ENCODE measurements at regions not wholly inside any gene's neighbourhood (a gene's known extent, or its start where the extent isn't known, plus 50 kb on each side); places are given as distances from the start of the nearest gene placed in this dataset.
"Not testable (repeated sequence)": the region's sequence is repeated elsewhere in the genome, so short reads cannot be mapped to it uniquely, and the experiment has no call there.

DNA sequence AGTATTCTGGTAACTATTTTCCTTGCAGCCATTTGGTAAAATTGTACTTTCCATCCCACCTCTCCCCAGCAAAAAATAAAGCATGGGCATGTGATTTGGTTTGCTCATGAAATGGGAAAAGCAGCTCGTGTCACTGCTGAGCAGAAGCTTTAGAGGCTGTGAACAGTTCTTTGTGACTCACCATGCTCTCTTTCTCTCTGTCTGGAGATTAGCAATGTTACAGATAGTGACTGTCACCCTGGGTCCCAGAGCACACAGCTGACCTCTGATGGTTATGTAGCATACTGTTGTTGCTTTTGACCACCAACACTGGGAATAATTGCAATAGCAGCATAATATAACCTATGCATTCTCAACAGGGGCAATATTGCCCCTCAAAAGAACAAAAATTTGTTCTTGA is 70.6 kb downstream of the RGS2 start:
- H3F3A ChIP-seq (ENCODE audit: insufficient read depth, low read length) = no peaks in the 10 kb centered on the region
- no peak overlapping the region for H3K27ac ChIP-seq (ENCODE audit: low read length)
- no peaks in the 10 kb centered on the region for H4K20me1 ChIP-seq (ENCODE audit: insufficient read depth, low read length)
- no peak for DNase-seq
- no peaks in the 10 kb centered on the region for H3K79me2 ChIP-seq (ENCODE audit: low read length)
- no peaks in the 10 kb centered on the region for H3K27me3 ChIP-seq (replicated peaks; ENCODE audit: insufficient read depth, low read length)
- TF ChIP-seq EZH2phosphoT487 (IDR thresholded peaks at IDR 0.05; ENCODE audit: low read length) = no peak
- TF ChIP-seq EZH2 (optimal IDR thresholded peaks at IDR 0.05; ENCODE audit: low read depth, low read length) = no peak
- TF ChIP-seq, protein P1, sequence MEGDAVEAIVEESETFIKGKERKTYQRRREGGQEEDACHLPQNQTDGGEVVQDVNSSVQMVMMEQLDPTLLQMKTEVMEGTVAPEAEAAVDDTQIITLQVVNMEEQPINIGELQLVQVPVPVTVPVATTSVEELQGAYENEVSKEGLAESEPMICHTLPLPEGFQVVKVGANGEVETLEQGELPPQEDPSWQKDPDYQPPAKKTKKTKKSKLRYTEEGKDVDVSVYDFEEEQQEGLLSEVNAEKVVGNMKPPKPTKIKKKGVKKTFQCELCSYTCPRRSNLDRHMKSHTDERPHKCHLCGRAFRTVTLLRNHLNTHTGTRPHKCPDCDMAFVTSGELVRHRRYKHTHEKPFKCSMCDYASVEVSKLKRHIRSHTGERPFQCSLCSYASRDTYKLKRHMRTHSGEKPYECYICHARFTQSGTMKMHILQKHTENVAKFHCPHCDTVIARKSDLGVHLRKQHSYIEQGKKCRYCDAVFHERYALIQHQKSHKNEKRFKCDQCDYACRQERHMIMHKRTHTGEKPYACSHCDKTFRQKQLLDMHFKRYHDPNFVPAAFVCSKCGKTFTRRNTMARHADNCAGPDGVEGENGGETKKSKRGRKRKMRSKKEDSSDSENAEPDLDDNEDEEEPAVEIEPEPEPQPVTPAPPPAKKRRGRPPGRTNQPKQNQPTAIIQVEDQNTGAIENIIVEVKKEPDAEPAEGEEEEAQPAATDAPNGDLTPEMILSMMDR (IDR thresholded peaks at IDR 0.05; ENCODE audit: low read length) = no peak
- no peaks in the 10 kb centered on the region for H3K9me2 ChIP-seq (replicated peaks; ENCODE audit: insufficient read depth, low read length)
- no peak overlapping the region for H3K9ac ChIP-seq (ENCODE audit: low read length)
- H2AFZ ChIP-seq (ENCODE audit: low read length) = no peak overlapping the region
- no peak overlapping the region for H3K4me3 ChIP-seq (ENCODE audit: low read length)
- H3K4me2 ChIP-seq (ENCODE audit: low read depth, low read length) = no peak overlapping the region
- H3K4me1 ChIP-seq (ENCODE audit: low read length) = no peaks in the 10 kb centered on the region
- H3K36me3 ChIP-seq (replicated peaks; ENCODE audit: insufficient read depth, low read length) = no peaks in the 10 kb centered on the region
- H3K9me3 ChIP-seq (replicated peaks; ENCODE audit: insufficient read depth, low read length) = no peaks in the 10 kb centered on the region

DNA sequence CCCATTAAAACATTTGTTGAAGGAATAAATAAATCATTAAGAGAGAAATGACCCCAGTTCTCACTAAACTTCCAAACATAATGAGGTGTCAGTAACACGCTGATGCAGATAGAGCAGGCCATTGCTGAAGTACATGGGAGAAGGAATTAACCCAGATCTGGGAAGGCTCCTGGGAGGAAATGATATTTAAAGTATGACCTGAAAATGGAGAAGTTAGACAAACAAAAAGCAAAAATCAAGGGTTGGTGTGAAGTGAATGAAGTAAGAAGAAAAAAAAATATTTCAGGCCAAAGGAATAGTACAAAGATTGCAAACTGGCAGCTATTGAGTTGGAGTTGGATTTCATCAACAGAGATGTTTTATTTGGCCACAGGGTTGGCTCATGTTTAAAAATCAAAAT is 71.4 kb downstream of the RGS2 start:
- no peaks in the 10 kb centered on the region for H4K20me1 ChIP-seq (ENCODE audit: insufficient read depth, low read length)
- H3K9me3 ChIP-seq (replicated peaks; ENCODE audit: insufficient read depth, low read length) = no peaks in the 10 kb centered on the region
- H3K27me3 ChIP-seq (replicated peaks; ENCODE audit: insufficient read depth, low read length) = no peaks in the 10 kb centered on the region
- no peaks in the 10 kb centered on the region for H3K9me2 ChIP-seq (replicated peaks; ENCODE audit: insufficient read depth, low read length)
- TF ChIP-seq EZH2 (optimal IDR thresholded peaks at IDR 0.05; ENCODE audit: low read depth, low read length) (no peak), EZH2phosphoT487 (IDR thresholded peaks at IDR 0.05; ENCODE audit: low read length) (no peak)
- TF ChIP-seq, protein P1 (IDR thresholded peaks at IDR 0.05; ENCODE audit: low read length) = no peak
- H3K79me2 ChIP-seq (ENCODE audit: low read length) = no peaks in the 10 kb centered on the region
- H3K36me3 ChIP-seq (replicated peaks; ENCODE audit: insufficient read depth, low read length) = no peaks in the 10 kb centered on the region
- H3F3A ChIP-seq (ENCODE audit: insufficient read depth, low read length) = no peaks in the 10 kb centered on the region
- H3K4me3 ChIP-seq (ENCODE audit: low read length) = no peak overlapping the region
- no peaks in the 10 kb centered on the region for H3K4me1 ChIP-seq (ENCODE audit: low read length)
- no peak overlapping the region for H2AFZ ChIP-seq (ENCODE audit: low read length)
- H3K9ac ChIP-seq (ENCODE audit: low read length) = no peak overlapping the region
- no peak overlapping the region for H3K4me2 ChIP-seq (ENCODE audit: low read depth, low read length)
- DNase-seq = no peak
- no peak overlapping the region for H3K27ac ChIP-seq (ENCODE audit: low read length)

DNA sequence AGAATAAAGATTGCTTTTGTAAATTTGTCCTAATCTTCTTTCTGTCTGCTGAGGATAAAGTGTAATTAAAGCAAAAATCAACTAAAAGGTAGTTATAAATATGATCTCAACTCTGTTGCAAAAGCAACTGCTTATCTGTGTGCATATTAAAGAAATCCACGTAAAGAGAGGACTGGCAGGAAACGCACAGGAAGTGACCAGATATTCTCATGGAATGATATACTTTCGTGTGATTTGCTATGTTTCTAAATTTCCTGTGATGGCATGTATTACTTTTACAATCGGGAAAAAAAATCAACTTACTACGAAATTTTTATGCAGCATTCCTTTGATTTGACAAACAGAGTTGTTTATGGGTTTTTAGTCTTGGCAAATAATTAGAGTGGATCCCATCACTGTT is 75.4 kb downstream of the RGS2 start:
- Histone ChIP-seq H3K4me1 (ENCODE audit: low read length) (no peaks in the 10 kb centered on the region), H3F3A (ENCODE audit: insufficient read depth, low read length) (no peaks in the 10 kb centered on the region), H3K9ac (ENCODE audit: low read length) (no peak overlapping the region), H3K9me3 (replicated peaks; ENCODE audit: insufficient read depth, low read length) (no peaks in the 10 kb centered on the region), H3K79me2 (ENCODE audit: low read length) (no peaks in the 10 kb centered on the region), H2AFZ (ENCODE audit: low read length) (no peak overlapping the region), H3K4me2 (ENCODE audit: low read depth, low read length) (no peak overlapping the region), H3K36me3 (replicated peaks; ENCODE audit: insufficient read depth, low read length) (no peaks in the 10 kb centered on the region), H3K27ac (ENCODE audit: low read length) (no peak overlapping the region), H3K9me2 (replicated peaks; ENCODE audit: insufficient read depth, low read length) (no peaks in the 10 kb centered on the region), H3K4me3 (ENCODE audit: low read length) (no peak overlapping the region), H3K27me3 (replicated peaks; ENCODE audit: insufficient read depth, low read length) (no peaks in the 10 kb centered on the region), H4K20me1 (ENCODE audit: insufficient read depth, low read length) (no peaks in the 10 kb centered on the region)
- DNase-seq = no peak
- TF ChIP-seq, protein P1 (IDR thresholded peaks at IDR 0.05; ENCODE audit: low read length) = no peak
- TF ChIP-seq EZH2 (optimal IDR thresholded peaks at IDR 0.05; ENCODE audit: low read depth, low read length) = no peak
- no peak for TF ChIP-seq EZH2phosphoT487 (IDR thresholded peaks at IDR 0.05; ENCODE audit: low read length)

DNA sequence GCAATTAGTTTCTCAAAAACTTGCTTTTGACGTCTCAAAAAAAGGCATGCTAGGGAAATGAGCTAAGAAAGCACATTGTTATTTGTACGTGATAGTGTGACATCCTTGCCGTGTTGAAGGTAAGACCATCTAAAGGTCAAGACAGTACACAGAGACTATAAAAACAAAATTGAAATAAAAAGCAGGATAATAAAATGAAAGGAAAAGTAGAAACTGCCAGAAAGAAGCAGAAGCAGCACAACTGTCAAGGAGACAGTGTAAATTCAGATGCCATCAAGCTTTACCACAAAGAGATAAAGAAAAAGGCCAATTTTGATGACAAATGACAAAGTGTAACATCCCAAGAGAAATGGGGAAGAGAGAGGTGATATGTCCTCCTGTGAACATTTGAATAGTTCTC is 76.5 kb downstream of the RGS2 start:
- not testable (repeated sequence) for H3K79me2 ChIP-seq (ENCODE audit: low read length); H2AFZ ChIP-seq (ENCODE audit: low read length); H3K27ac ChIP-seq (ENCODE audit: low read length); H3K36me3 ChIP-seq (replicated peaks; ENCODE audit: insufficient read depth, low read length); H3F3A ChIP-seq (ENCODE audit: insufficient read depth, low read length); H4K20me1 ChIP-seq (ENCODE audit: insufficient read depth, low read length); H3K9me2 ChIP-seq (replicated peaks; ENCODE audit: insufficient read depth, low read length); H3K9ac ChIP-seq (ENCODE audit: low read length); H3K9me3 ChIP-seq (replicated peaks; ENCODE audit: insufficient read depth, low read length); H3K4me1 ChIP-seq (ENCODE audit: low read length); DNase-seq; H3K4me3 ChIP-seq (ENCODE audit: low read length); H3K27me3 ChIP-seq (replicated peaks; ENCODE audit: insufficient read depth, low read length); H3K4me2 ChIP-seq (ENCODE audit: low read depth, low read length)
